ENCODE measurements at regions not wholly inside any gene's neighbourhood (a gene's known extent, or its start where the extent isn't known, plus 50 kb on each side); places are given as distances from the start of the nearest gene placed in this dataset.

DNA sequence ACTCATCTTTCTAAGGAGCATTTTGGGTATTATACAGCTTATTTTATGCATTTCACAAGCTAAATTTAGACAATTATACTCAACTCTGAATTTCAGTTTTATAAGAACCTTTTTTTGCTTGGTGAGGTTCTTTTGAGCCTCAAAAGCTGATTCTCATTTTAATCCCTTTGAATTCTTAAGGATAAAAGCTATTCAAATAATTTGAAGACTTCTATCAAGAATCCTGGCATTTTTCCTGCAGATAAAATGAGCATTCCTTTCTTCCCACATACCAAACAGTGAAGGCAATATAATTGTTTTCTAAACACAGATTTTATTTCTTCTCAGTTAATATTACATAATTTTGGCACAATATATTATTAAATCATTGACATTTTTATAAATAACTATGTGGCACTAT lies 118.4 kb upstream of the GPM6A start:
- TF ChIP-seq CTCF (IDR thresholded peaks at IDR 0.05; ENCODE audit: borderline replicate concordance, extremely low read depth, low read length, poor library complexity, severe bottlenecking) (no peak), EZH2 (IDR thresholded peaks at IDR 0.05; ENCODE audit: borderline replicate concordance, low read depth, low read length, severe bottlenecking) (no peak)

Data from DND-41 (cell line).